ENCODE measurements at regions not wholly inside any gene's neighbourhood (a gene's known extent, or its start where the extent isn't known, plus 50 kb on each side); places are given as distances from the start of the nearest gene placed in this dataset.

GRCh38 chr2:128605421-128605820, 286.8 kb upstream of the HS6ST1 start:
- no peak for FAIRE-seq
- no peaks in the 10 kb centered on the region for H4K20me1 ChIP-seq (ENCODE audit: insufficient read depth, low read length)
- in situ Hi-C loops (cut with HindIII; ENCODE audit: extremely low pct_ligation_motif_present, low pct_unique_long_range_greater_than_20kb), result no loop called here
- POLR2A ChIA-PET, result no interaction called here
- H3K4me1 ChIP-seq (ENCODE audit: insufficient read depth, low read length), result no peaks in the 10 kb centered on the region
- ATAC-seq, result no peak
- no peak overlapping the region for H3K27ac ChIP-seq (ENCODE audit: extremely low read length, insufficient read depth, low read length)
- peaks cover 5 to 40% of the 10 kb centered on the region in 2 experiments for H3K27me3 ChIP-seq (ENCODE audit: control insufficient read depth in 1 of 2, insufficient read depth in 2 of 2, low read length in 2 of 2)
- no peak overlapping the region for H3K4me2 ChIP-seq (ENCODE audit: low read depth, low read length)
- no peaks in the 10 kb centered on the region for H3K9me3 ChIP-seq (ENCODE audit: low read length)
- no peak for DNase-seq (ENCODE audit: low spot score)
- CTCF ChIA-PET (ENCODE audit: low intra/inter-chr PET ratio, low total read pairs), result no interaction called here
- no peak overlapping the region for H2AFZ ChIP-seq (ENCODE audit: low read length)
- H3K79me2 ChIP-seq (ENCODE audit: insufficient read depth, low read length), result no peaks in the 10 kb centered on the region
- no peak overlapping the region for H3K9ac ChIP-seq (ENCODE audit: insufficient read depth, low read depth, low read length)
- TF ChIP-seq RXRB (CRISPR knock-in tag; IDR thresholded peaks at IDR 0.05; ENCODE audit: borderline replicate concordance) (no peak), KAT8 (CRISPR knock-in tag; IDR thresholded peaks at IDR 0.05) (no peak), FOXA3 (CRISPR knock-in tag; IDR thresholded peaks at IDR 0.05) (no peak)
- no peaks in the 10 kb centered on the region for H3K36me3 ChIP-seq (replicated peaks in 1 of 2; ENCODE audit: control insufficient read depth in 1 of 2, insufficient read depth in 2 of 2, low read length in 2 of 2)
- 10% methylated on average over 5 of the region's 7 CpGs for WGBS (ENCODE audit: low lambda C conversion rate)
- intact Hi-C loops (cut with micrococcal nuclease; ENCODE audit: unreplicated experiment), result no loop called here
- no TSS peak for BruUV-seq (replicated peaks)
- no peak overlapping the region for H3K4me3 ChIP-seq (replicated peaks in 1 of 3; ENCODE audit: insufficient read depth in 1 of 3, low read depth in 2 of 3, low read length in 3 of 3)

GRCh38 chr2:128605931-128606330, 287.3 kb upstream of the HS6ST1 start:
- H3K9ac ChIP-seq (ENCODE audit: insufficient read depth, low read depth, low read length), result no peak overlapping the region
- H4K20me1 ChIP-seq (ENCODE audit: insufficient read depth, low read length), result no peaks in the 10 kb centered on the region
- no peaks in the 10 kb centered on the region for H3K4me1 ChIP-seq (ENCODE audit: insufficient read depth, low read length)
- DNase-seq (ENCODE audit: low spot score), result no peak
- no TSS peak for BruUV-seq (replicated peaks)
- in situ Hi-C loops (cut with HindIII; ENCODE audit: extremely low pct_ligation_motif_present, low pct_unique_long_range_greater_than_20kb) (no loop called here), intact Hi-C loops (cut with micrococcal nuclease; ENCODE audit: unreplicated experiment) (no loop called here)
- WGBS (ENCODE audit: low lambda C conversion rate), result 33% methylated on average over 7 of the region's 13 CpGs
- no peak overlapping the region for H3K4me3 ChIP-seq (replicated peaks in 1 of 3; ENCODE audit: insufficient read depth in 1 of 3, low read depth in 2 of 3, low read length in 3 of 3)
- no peaks in the 10 kb centered on the region for H3K9me3 ChIP-seq (ENCODE audit: low read length)
- H3K79me2 ChIP-seq (ENCODE audit: insufficient read depth, low read length), result no peaks in the 10 kb centered on the region
- ChIA-PET POLR2A (no interaction called here), CTCF (ENCODE audit: low intra/inter-chr PET ratio, low total read pairs) (no interaction called here)
- no peak overlapping the region for H3K27ac ChIP-seq (ENCODE audit: extremely low read length, insufficient read depth, low read length)
- no peak overlapping the region for H2AFZ ChIP-seq (ENCODE audit: low read length)
- no peak for FAIRE-seq
- H3K36me3 ChIP-seq (replicated peaks in 1 of 2; ENCODE audit: control insufficient read depth in 1 of 2, insufficient read depth in 2 of 2, low read length in 2 of 2), result no peaks in the 10 kb centered on the region
- peaks cover 7 to 42% of the 10 kb centered on the region in 2 experiments for H3K27me3 ChIP-seq (ENCODE audit: control insufficient read depth in 1 of 2, insufficient read depth in 2 of 2, low read length in 2 of 2)
- H3K4me2 ChIP-seq (ENCODE audit: low read depth, low read length), result no peak overlapping the region
- no peak for ATAC-seq
- TF ChIP-seq ELK4 (CRISPR knock-in tag; IDR thresholded peaks at IDR 0.05; ENCODE audit: borderline replicate concordance), result no peak
- TF ChIP-seq WIZ (CRISPR knock-in tag; IDR thresholded peaks at IDR 0.05), result no peak
- no peak for TF ChIP-seq HMG20A (CRISPR knock-in tag; IDR thresholded peaks at IDR 0.05; ENCODE audit: borderline replicate concordance)
- no peak for TF ChIP-seq BCL6 (CRISPR knock-in tag; IDR thresholded peaks at IDR 0.05)
- no peak for TF ChIP-seq ZNF567 (CRISPR knock-in tag; IDR thresholded peaks at IDR 0.05; ENCODE audit: borderline replicate concordance)
- TF ChIP-seq ZNF580 (CRISPR knock-in tag; IDR thresholded peaks at IDR 0.05; ENCODE audit: borderline replicate concordance, low read depth), result no peak
- TF ChIP-seq NFRKB (IDR thresholded peaks at IDR 0.05), result no peak
- TF ChIP-seq ZNF282 (IDR thresholded peaks at IDR 0.05; ENCODE audit: partially characterized antibody), result no peak
- no peak for TF ChIP-seq USF2 (IDR thresholded peaks at IDR 0.05; ENCODE audit: low read depth, low read length)
- TF ChIP-seq USF2 (CRISPR knock-in tag; IDR thresholded peaks at IDR 0.05; ENCODE audit: borderline replicate concordance), result no peak
- no peak for TF ChIP-seq KDM5B (CRISPR knock-in tag; IDR thresholded peaks at IDR 0.05; ENCODE audit: borderline replicate concordance)
- no peak for TF ChIP-seq ZNF746 (CRISPR knock-in tag; IDR thresholded peaks at IDR 0.05)
- no peak for TF ChIP-seq STAG1 (CRISPR knock-in tag; IDR thresholded peaks at IDR 0.05)
- no peak for TF ChIP-seq ZNF839 (CRISPR knock-in tag; IDR thresholded peaks at IDR 0.05; ENCODE audit: borderline replicate concordance)
- TF ChIP-seq ETV5 (CRISPR knock-in tag; IDR thresholded peaks at IDR 0.05; ENCODE audit: borderline replicate concordance), result no peak
